GM21619 (cell line): ENCODE measurements at regions not wholly inside any gene's neighbourhood (a gene's known extent, or its start where the extent isn't known, plus 50 kb on each side); places are given as distances from the start of the nearest gene placed in this dataset.
"Not testable (repeated sequence)": the region's sequence is repeated elsewhere in the genome, so short reads cannot be mapped to it uniquely, and the experiment has no call there.

ENCODE experiments used
- ATAC-seq: cut with Tn5 transposase; IDR thresholded peaks from one replicate; pipeline ENCODE4 v1.9.1; 2021; ENCODE audit not compliant: unreplicated experiment

GRCh38 chr14:105581551-105582341, 55.4 kb downstream of the TMEM121 start:
- ATAC-seq, result peak; percentile 52

- no peak for ATAC-seq
These were observed 56.3 kb downstream of the TMEM121 start for GRCh38 chr14:105582639-105583038.

- ATAC-seq, result not testable (repeated sequence)
These were observed 57.5 kb downstream of the TMEM121 start for GRCh38 chr14:105583914-105584313.

- not testable (repeated sequence) for ATAC-seq
These were observed 58.9 kb downstream of the TMEM121 start for GRCh38 chr14:105585290-105585689.

- ATAC-seq, result not testable (repeated sequence)
These were observed 59.3 kb downstream of the TMEM121 start for GRCh38 chr14:105585722-105586121.

GRCh38 chr14:105586144-105586872, 59.9 kb downstream of the TMEM121 start:
- not testable (repeated sequence) for ATAC-seq

- not testable (repeated sequence) for ATAC-seq
These were observed 60.7 kb downstream of the TMEM121 start for GRCh38 chr14:105587034-105587433.

- ATAC-seq, result not testable (repeated sequence)
These were observed 61.3 kb downstream of the TMEM121 start for GRCh38 chr14:105587482-105588235.

- no peak for ATAC-seq
These were observed 62.0 kb downstream of the TMEM121 start for GRCh38 chr14:105588236-105588860.

- ATAC-seq, result no peak
These were observed 63.0 kb downstream of the TMEM121 start for GRCh38 chr14:105589161-105589925.

- not testable (repeated sequence) for ATAC-seq
These were observed 63.5 kb downstream of the TMEM121 start for GRCh38 chr14:105589926-105590185.

GRCh38 chr14:105591052-105591451, 64.7 kb downstream of the TMEM121 start:
- no peak for ATAC-seq

GRCh38 chr14:105591792-105592341, 65.5 kb downstream of the TMEM121 start:
- ATAC-seq, result not testable (repeated sequence)

GRCh38 chr14:105592646-105593045, 66.3 kb downstream of the TMEM121 start:
- ATAC-seq, result not testable (repeated sequence)

GRCh38 chr14:105595346-105595745, 69.0 kb downstream of the TMEM121 start:
- ATAC-seq, result not testable (repeated sequence)

- not testable (repeated sequence) for ATAC-seq
These were observed 70.0 kb downstream of the TMEM121 start for GRCh38 chr14:105596374-105596773.

- ATAC-seq, result not testable (repeated sequence)
These were observed 71.8 kb downstream of the TMEM121 start for GRCh38 chr14:105598040-105598763.

- ATAC-seq, result not testable (repeated sequence)
These were observed 72.7 kb downstream of the TMEM121 start for GRCh38 chr14:105598925-105599586.
